BLaER1 (cell line): ENCODE measurements at regions not wholly inside any gene's neighbourhood (a gene's known extent, or its start where the extent isn't known, plus 50 kb on each side); places are given as distances from the start of the nearest gene placed in this dataset.

ENCODE experiments used
- H3K27ac ChIP-seq: shearing (Covaris generic); formaldehyde crosslinking; 2 replicates; pipeline ENCODE4 v1.8.1; 2022
- H3K27me3 ChIP-seq: shearing (Covaris generic); formaldehyde crosslinking; 2 replicates; pipeline ENCODE4 v1.8.1; 2022
- H3K36me3 ChIP-seq: shearing (Covaris generic); formaldehyde crosslinking; 2 replicates; pipeline ENCODE4 v1.8.1; 2022
- H3K4me1 ChIP-seq: shearing (Covaris generic); formaldehyde crosslinking; 2 replicates; pipeline ENCODE4 v1.8.1; 2022
- H3K4me2 ChIP-seq: shearing (Covaris generic); formaldehyde crosslinking; 2 replicates; pipeline ENCODE4 v1.8.1; 2022
- H3K4me3 ChIP-seq: shearing (Covaris generic); formaldehyde crosslinking; 2 replicates; pipeline ENCODE4 v1.8.1; 2022
- H3K9ac ChIP-seq: shearing (Covaris generic); formaldehyde crosslinking; 2 replicates; pipeline ENCODE4 v1.8.1; 2022
- H3K9me3 ChIP-seq: shearing (Covaris generic); formaldehyde crosslinking; 2 replicates; pipeline ENCODE4 v1.8.1; 2022
- H4K20me1 ChIP-seq: shearing (Covaris generic); formaldehyde crosslinking; 2 replicates; pipeline ENCODE4 v1.8.1; 2022
- Cebpa-rat ChIP-seq: shearing (Covaris generic); IDR thresholded peaks from 2 replicates; pipeline ENCODE4 v1.8.1; 2022

- no peak overlapping the region for H3K9ac ChIP-seq
- H3K27ac ChIP-seq = no peak overlapping the region
- no peak for TF ChIP-seq Cebpa-rat
- H3K27me3 ChIP-seq = no peaks in the 10 kb centered on the region
- H3K4me3 ChIP-seq = no peak overlapping the region
- no peaks in the 10 kb centered on the region for H3K36me3 ChIP-seq
- no peaks in the 10 kb centered on the region for H3K9me3 ChIP-seq
- no peak overlapping the region for H3K4me2 ChIP-seq
- no peaks in the 10 kb centered on the region for H3K4me1 ChIP-seq
- no peaks in the 10 kb centered on the region for H4K20me1 ChIP-seq
Observed at GRCh38 chr3:139793408-139793807, 115.6 kb upstream of the NMNAT3 start.

- no peak for TF ChIP-seq Cebpa-rat
- no peaks in the 10 kb centered on the region for H3K4me1 ChIP-seq
- no peaks in the 10 kb centered on the region for H4K20me1 ChIP-seq
- no peak overlapping the region for H3K9ac ChIP-seq
- no peak overlapping the region for H3K27ac ChIP-seq
- H3K4me2 ChIP-seq = no peak overlapping the region
- no peak overlapping the region for H3K4me3 ChIP-seq
- H3K9me3 ChIP-seq = no peaks in the 10 kb centered on the region
- H3K27me3 ChIP-seq = no peaks in the 10 kb centered on the region
- H3K36me3 ChIP-seq = no peaks in the 10 kb centered on the region
Observed at GRCh38 chr3:139780593-139780992, 102.8 kb upstream of the NMNAT3 start.

- Histone ChIP-seq H3K27me3 (no peaks in the 10 kb centered on the region), H3K9me3 (no peaks in the 10 kb centered on the region), H3K4me3 (no peak overlapping the region), H3K9ac (no peak overlapping the region), H3K4me1 (no peaks in the 10 kb centered on the region), H3K36me3 (no peaks in the 10 kb centered on the region), H4K20me1 (no peaks in the 10 kb centered on the region), H3K4me2 (no peak overlapping the region), H3K27ac (no peak overlapping the region)
- no peak for TF ChIP-seq Cebpa-rat
Observed at GRCh38 chr3:139778682-139779233, 101.0 kb upstream of the NMNAT3 start.

- H3K4me2 ChIP-seq = no peak overlapping the region
- H3K4me3 ChIP-seq = no peak overlapping the region
- no peaks in the 10 kb centered on the region for H3K4me1 ChIP-seq
- no peaks in the 10 kb centered on the region for H3K9me3 ChIP-seq
- H3K9ac ChIP-seq = no peak overlapping the region
- H3K27ac ChIP-seq = no peak overlapping the region
- no peaks in the 10 kb centered on the region for H3K27me3 ChIP-seq
- no peak for TF ChIP-seq Cebpa-rat
- no peaks in the 10 kb centered on the region for H3K36me3 ChIP-seq
- no peaks in the 10 kb centered on the region for H4K20me1 ChIP-seq
Observed at GRCh38 chr3:139774560-139775302, 97.0 kb upstream of the NMNAT3 start.

- Histone ChIP-seq H3K4me2 (no peak overlapping the region), H3K27ac (no peak overlapping the region), H3K27me3 (no peaks in the 10 kb centered on the region), H3K9ac (no peak overlapping the region), H3K4me3 (no peak overlapping the region), H4K20me1 (no peaks in the 10 kb centered on the region), H3K4me1 (no peaks in the 10 kb centered on the region), H3K9me3 (no peaks in the 10 kb centered on the region), H3K36me3 (no peaks in the 10 kb centered on the region)
- no peak for TF ChIP-seq Cebpa-rat
Observed at GRCh38 chr3:139772539-139773500, 95.0 kb upstream of the NMNAT3 start.

GRCh38 chr3:139771331-139771730, 93.6 kb upstream of the NMNAT3 start:
- Histone ChIP-seq H3K9me3 (no peaks in the 10 kb centered on the region), H3K27me3 (no peaks in the 10 kb centered on the region), H3K4me3 (no peak overlapping the region), H4K20me1 (no peaks in the 10 kb centered on the region), H3K36me3 (no peaks in the 10 kb centered on the region), H3K4me2 (no peak overlapping the region), H3K9ac (no peak overlapping the region), H3K4me1 (no peaks in the 10 kb centered on the region), H3K27ac (no peak overlapping the region)
- TF ChIP-seq Cebpa-rat = no peak

GRCh38 chr3:139770577-139770976, 92.8 kb upstream of the NMNAT3 start:
- Histone ChIP-seq H3K9me3 (no peaks in the 10 kb centered on the region), H3K27me3 (no peaks in the 10 kb centered on the region), H3K4me1 (no peaks in the 10 kb centered on the region), H3K4me3 (no peak overlapping the region), H4K20me1 (no peaks in the 10 kb centered on the region), H3K27ac (no peak overlapping the region), H3K9ac (no peak overlapping the region), H3K36me3 (no peaks in the 10 kb centered on the region), H3K4me2 (no peak overlapping the region)
- no peak for TF ChIP-seq Cebpa-rat

GRCh38 chr3:139769796-139770195, 92.0 kb upstream of the NMNAT3 start:
- H3K9ac ChIP-seq = no peak overlapping the region
- TF ChIP-seq Cebpa-rat = no peak
- no peaks in the 10 kb centered on the region for H3K36me3 ChIP-seq
- no peaks in the 10 kb centered on the region for H4K20me1 ChIP-seq
- 0 out of 2 replicates have a peak, but pooled peaks cover under 1% of the 10 kb centered on the region for H3K4me1 ChIP-seq
- no peak overlapping the region for H3K4me3 ChIP-seq
- H3K27ac ChIP-seq = no peak overlapping the region
- H3K9me3 ChIP-seq = no peaks in the 10 kb centered on the region
- no peak overlapping the region for H3K4me2 ChIP-seq
- no peaks in the 10 kb centered on the region for H3K27me3 ChIP-seq

- no peaks in the 10 kb centered on the region for H3K36me3 ChIP-seq
- H3K9ac ChIP-seq = no peak overlapping the region
- H3K4me2 ChIP-seq = no peak overlapping the region
- H3K4me1 ChIP-seq = peaks cover 17% of the 10 kb centered on the region
- H3K27ac ChIP-seq = no peak overlapping the region
- no peaks in the 10 kb centered on the region for H3K9me3 ChIP-seq
- no peaks in the 10 kb centered on the region for H3K27me3 ChIP-seq
- no peaks in the 10 kb centered on the region for H4K20me1 ChIP-seq
- TF ChIP-seq Cebpa-rat = no peak
- no peak overlapping the region for H3K4me3 ChIP-seq
Observed at GRCh38 chr3:139764936-139765335, 87.2 kb upstream of the NMNAT3 start.
